Smooth muscle cell (in vitro differentiated cells): ENCODE measurements at regions not wholly inside any gene's neighbourhood (a gene's known extent, or its start where the extent isn't known, plus 50 kb on each side); places are given as distances from the start of the nearest gene placed in this dataset.

Experiments used
- DNase-seq: peaks from one replicate; lab custom pipeline; 2025; ENCODE audit not compliant: unreplicated experiment; lab: John Stamatoyannopoulos, UW
- H2AFZ ChIP-seq: fragments of 200-600 bp; sonication (generic); 2 replicates; pipeline ENCODE4 v1.6.0; 2016; ENCODE audit warnings: antibody characterized with exemption, low read depth, mild to moderate bottlenecking
- H3F3A ChIP-seq: fragments of 200-600 bp; sonication (generic); 2 replicates; pipeline ENCODE4 v1.6.0; 2017; ENCODE audit warnings: antibody characterized with exemption, low read depth
- H3K27ac ChIP-seq: fragments of 200-600 bp; sonication (generic); 2 replicates; pipeline ENCODE4 v1.5.1; 2016; ENCODE audit warnings: low read depth, mild to moderate bottlenecking
- H3K27me3 ChIP-seq: fragments of 200-600 bp; sonication (generic); 2 replicates; pipeline ENCODE4 v1.6.1; 2016; ENCODE audit warnings: low read depth, mild to moderate bottlenecking
- H3K36me3 ChIP-seq: fragments of 200-600 bp; sonication (generic); 2 replicates; pipeline ENCODE4 v1.5.1; 2016; ENCODE audit warnings: low read depth
- H3K4me1 ChIP-seq: fragments of 200-600 bp; sonication (generic); 2 replicates; pipeline ENCODE4 v1.5.1; 2016; ENCODE audit warnings: low read depth
- H3K4me2 ChIP-seq: fragments of 200-600 bp; sonication (generic); 2 replicates; pipeline ENCODE4 v1.6.0; 2016; ENCODE audit warnings: mild to moderate bottlenecking
- H3K4me3 ChIP-seq: fragments of 200-600 bp; sonication (generic); 2 replicates; pipeline ENCODE4 v1.5.1; 2016; ENCODE audit warnings: mild to moderate bottlenecking
- H3K79me2 ChIP-seq: fragments of 200-600 bp; sonication (generic); 2 replicates; pipeline ENCODE4 v1.6.0; 2016; ENCODE audit warnings: low read depth, mild to moderate bottlenecking
- H3K9ac ChIP-seq: fragments of 200-600 bp; sonication (generic); 2 replicates; pipeline ENCODE4 v1.6.0; 2016; ENCODE audit warnings: low read depth
- H3K9me3 ChIP-seq: fragments of 200-600 bp; sonication (generic); replicated peaks from 2 replicates; pipeline ENCODE4 v1.5.1; 2016; ENCODE audit warnings: low read depth
- H4K20me1 ChIP-seq: fragments of 200-600 bp; sonication (generic); 2 replicates; pipeline ENCODE4 v1.6.0; 2016; ENCODE audit warnings: low read depth
- WGBS: methylation state at CpG from one replicate; pipeline ENCODE4 v1.1.7; 2016; ENCODE audit warnings: low lambda C conversion rate; 5-methylcytosine and 5-hydroxymethylcytosine counted together
- TF ChIP-seq, protein P1 (sequence below): fragments of 200-600 bp; sonication (generic); IDR thresholded peaks from 2 replicates; pipeline ENCODE4 v1.5.1; 2017; ENCODE audit warnings: borderline replicate concordance, mild to moderate bottlenecking, antibody characterized with exemption; ENCODE audit not compliant: insufficient read depth, poor library complexity, severe bottlenecking

DNA sequence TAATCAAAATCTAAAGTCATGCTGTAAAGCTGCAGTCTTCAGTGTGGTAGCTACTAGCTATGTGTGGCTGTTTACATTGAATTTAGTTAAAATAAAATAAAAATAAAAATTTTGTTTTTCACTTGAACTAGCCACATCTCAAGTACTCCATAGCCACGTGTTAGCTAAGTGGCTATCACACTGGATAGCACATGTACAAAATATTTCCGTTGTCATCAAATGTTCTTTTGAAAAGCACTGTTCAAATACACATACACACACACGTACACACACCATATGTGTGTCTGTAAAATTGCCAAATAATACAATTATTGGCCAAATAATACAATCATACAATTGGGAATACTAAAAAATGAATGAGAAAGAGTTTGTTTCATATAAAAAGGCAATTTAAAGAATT, 778.2 kb upstream of the FLRT2 start:
- peak overlapping the region; percentile 84 for H3K27ac ChIP-seq
- peak overlapping the region; percentile 80 for H3K4me2 ChIP-seq
- no peaks in the 10 kb centered on the region for H4K20me1 ChIP-seq
- TF ChIP-seq, protein P1, sequence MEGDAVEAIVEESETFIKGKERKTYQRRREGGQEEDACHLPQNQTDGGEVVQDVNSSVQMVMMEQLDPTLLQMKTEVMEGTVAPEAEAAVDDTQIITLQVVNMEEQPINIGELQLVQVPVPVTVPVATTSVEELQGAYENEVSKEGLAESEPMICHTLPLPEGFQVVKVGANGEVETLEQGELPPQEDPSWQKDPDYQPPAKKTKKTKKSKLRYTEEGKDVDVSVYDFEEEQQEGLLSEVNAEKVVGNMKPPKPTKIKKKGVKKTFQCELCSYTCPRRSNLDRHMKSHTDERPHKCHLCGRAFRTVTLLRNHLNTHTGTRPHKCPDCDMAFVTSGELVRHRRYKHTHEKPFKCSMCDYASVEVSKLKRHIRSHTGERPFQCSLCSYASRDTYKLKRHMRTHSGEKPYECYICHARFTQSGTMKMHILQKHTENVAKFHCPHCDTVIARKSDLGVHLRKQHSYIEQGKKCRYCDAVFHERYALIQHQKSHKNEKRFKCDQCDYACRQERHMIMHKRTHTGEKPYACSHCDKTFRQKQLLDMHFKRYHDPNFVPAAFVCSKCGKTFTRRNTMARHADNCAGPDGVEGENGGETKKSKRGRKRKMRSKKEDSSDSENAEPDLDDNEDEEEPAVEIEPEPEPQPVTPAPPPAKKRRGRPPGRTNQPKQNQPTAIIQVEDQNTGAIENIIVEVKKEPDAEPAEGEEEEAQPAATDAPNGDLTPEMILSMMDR, result no peak
- no peaks in the 10 kb centered on the region for H3K9me3 ChIP-seq
- no peaks in the 10 kb centered on the region for H3K79me2 ChIP-seq
- H2AFZ ChIP-seq, result peak overlapping the region; percentile 71
- no peak for DNase-seq
- H3K27me3 ChIP-seq, result no peaks in the 10 kb centered on the region
- WGBS, result 64% methylated on average over 3 of the region's 3 CpGs
- H3K36me3 ChIP-seq, result no peaks in the 10 kb centered on the region
- peaks cover 3% of the 10 kb centered on the region for H3F3A ChIP-seq
- no peak overlapping the region for H3K4me3 ChIP-seq
- H3K9ac ChIP-seq, result no peak overlapping the region
- H3K4me1 ChIP-seq, result peaks cover 14% of the 10 kb centered on the region

DNA sequence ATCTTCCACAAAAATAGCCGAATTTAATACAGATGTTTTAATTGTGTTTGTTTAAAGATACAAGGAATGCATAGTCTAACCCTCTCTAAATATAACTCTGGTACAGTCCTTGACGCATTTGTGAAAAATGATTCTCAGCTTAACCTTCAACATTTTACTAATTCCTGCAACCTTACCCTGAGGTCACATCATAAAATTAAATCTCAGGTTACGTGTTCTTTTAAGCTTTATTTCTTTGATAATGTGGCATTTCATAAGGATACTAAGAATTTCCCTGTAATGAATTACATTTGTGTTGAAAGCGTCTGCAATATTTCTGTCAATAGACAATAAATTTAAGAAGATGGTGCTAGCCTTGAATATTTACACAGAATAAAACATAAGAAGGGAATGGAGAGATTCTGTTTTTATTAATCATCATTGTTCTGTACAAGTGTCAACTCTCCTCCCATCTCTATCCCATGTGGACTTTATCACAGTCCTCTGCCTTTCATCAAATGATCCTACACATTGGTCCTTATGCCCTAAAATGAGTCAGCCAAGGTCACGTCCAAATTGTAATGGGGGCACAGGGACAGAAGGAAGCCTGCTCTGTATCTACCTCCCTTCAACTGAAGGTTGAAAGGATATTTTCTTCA, 769.3 kb upstream of the FLRT2 start:
- no peak overlapping the region for H3K4me3 ChIP-seq
- H3K4me1 ChIP-seq, result no peaks in the 10 kb centered on the region
- no peaks in the 10 kb centered on the region for H3K79me2 ChIP-seq
- no peaks in the 10 kb centered on the region for H4K20me1 ChIP-seq
- no peak for DNase-seq
- no peaks in the 10 kb centered on the region for H3K36me3 ChIP-seq
- peaks cover 10% of the 10 kb centered on the region for H3K9me3 ChIP-seq
- H3K4me2 ChIP-seq, result no peak overlapping the region
- WGBS, result 91% methylated on average over 5 of the region's 5 CpGs
- H3K27ac ChIP-seq, result no peak overlapping the region
- H3K9ac ChIP-seq, result no peak overlapping the region
- H3K27me3 ChIP-seq, result no peaks in the 10 kb centered on the region
- no peak overlapping the region for H2AFZ ChIP-seq
- TF ChIP-seq, protein P1, result no peak
- H3F3A ChIP-seq, result no peaks in the 10 kb centered on the region

DNA sequence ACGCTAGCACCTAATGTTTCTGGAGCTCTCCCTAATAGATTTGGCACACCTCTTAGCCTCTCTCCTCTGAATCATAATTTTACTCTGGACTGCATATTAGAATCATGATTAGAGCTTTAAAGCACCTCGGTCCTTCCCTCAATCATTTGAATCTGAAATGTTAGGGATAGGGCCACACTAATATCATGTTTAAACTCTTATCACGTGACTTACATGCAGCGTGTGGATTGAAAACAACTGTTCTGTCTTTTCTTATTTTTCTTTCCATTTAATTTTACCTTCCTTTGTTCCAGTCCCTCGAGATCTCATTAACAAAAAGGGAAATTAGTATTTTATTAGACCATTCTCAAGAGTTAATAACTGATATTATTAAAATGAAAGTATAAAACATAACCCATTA, 762.5 kb upstream of the FLRT2 start:
- Histone ChIP-seq H3K79me2 (no peaks in the 10 kb centered on the region), H3K4me2 (no peak overlapping the region), H3K36me3 (no peaks in the 10 kb centered on the region), H4K20me1 (no peaks in the 10 kb centered on the region), H3K9me3 (peaks cover 10% of the 10 kb centered on the region), H3K4me1 (no peaks in the 10 kb centered on the region), H3K4me3 (no peak overlapping the region), H2AFZ (no peak overlapping the region), H3K27me3 (no peaks in the 10 kb centered on the region), H3F3A (no peaks in the 10 kb centered on the region), H3K9ac (no peak overlapping the region), H3K27ac (no peak overlapping the region)
- no peak for DNase-seq
- TF ChIP-seq, protein P1, result no peak
- 96% methylated on average over 5 of the region's 5 CpGs for WGBS

GRCh38 chr14:84770030-84770429, 759.9 kb upstream of the FLRT2 start:
- no peak for DNase-seq
- H3K27ac ChIP-seq, result no peak overlapping the region
- H3K4me3 ChIP-seq, result no peak overlapping the region
- H3K27me3 ChIP-seq, result no peaks in the 10 kb centered on the region
- no peaks in the 10 kb centered on the region for H3K36me3 ChIP-seq
- H3F3A ChIP-seq, result no peaks in the 10 kb centered on the region
- no peaks in the 10 kb centered on the region for H3K9me3 ChIP-seq
- no peaks in the 10 kb centered on the region for H3K79me2 ChIP-seq
- WGBS, result 84% methylated on average over 1 of the region's 1 CpG
- H3K4me1 ChIP-seq, result no peaks in the 10 kb centered on the region
- TF ChIP-seq, protein P1, result no peak
- no peak overlapping the region for H3K4me2 ChIP-seq
- H2AFZ ChIP-seq, result no peak overlapping the region
- H3K9ac ChIP-seq, result no peak overlapping the region
- no peaks in the 10 kb centered on the region for H4K20me1 ChIP-seq
